IMR-90 (cell line): ENCODE measurements at regions not wholly inside any gene's neighbourhood (a gene's known extent, or its start where the extent isn't known, plus 50 kb on each side); places are given as distances from the start of the nearest gene placed in this dataset.

Source experiments
- ATAC-seq: fragments of 200-7000 bp; cut with Tn5 transposase; 2 replicates; pipeline ENCODE4 v1.9.1; 2020; ENCODE audit warnings: low read depth, mild to moderate bottlenecking, moderate library complexity
- BruUV-seq: library from RNA; stranded (reverse); fragments of 400-500 nt; replicated peaks from 2 replicates; lab custom pipeline; 2021; lab: Mats Ljungman, UMichigan
- CTCF ChIA-PET: fragments of 300-600 bp; formaldehyde crosslinking; extraction: SDS; loops from one replicate; lab custom pipeline; 2021; ENCODE audit warnings: antibody characterized with exemption; lab: Yijun Ruan, JAX
- POLR2A ChIA-PET: fragments of 300-600 bp; sonication (Branson Sonifier 250); formaldehyde crosslinking; loops from one replicate; lab custom pipeline; 2022; ENCODE audit warnings: antibody characterized with exemption; ENCODE audit not compliant: unreplicated experiment; lab: Charles Lee
- DNase-seq: peaks from one replicate; pipeline ENCODE4 v3.0.0; 2013
- H2AFZ ChIP-seq: replicated peaks from 2 replicates; pipeline ENCODE3; 2013; ENCODE audit warnings: low read length, mild to moderate bottlenecking; ENCODE audit not compliant: poor library complexity
- H2AK5ac ChIP-seq: 2 replicates; pipeline ENCODE4 v1.6.1; 2013; ENCODE audit warnings: low read depth, low read length, inconsistent platforms
- H2AK9ac ChIP-seq: replicated peaks from 2 replicates; pipeline ENCODE3; 2013; ENCODE audit warnings: mild to moderate bottlenecking, low read depth, low read length, moderate library complexity; ENCODE audit not compliant: poor library complexity
- H2BK120ac ChIP-seq: 2 replicates; pipeline ENCODE4 v1.6.1; 2013; ENCODE audit warnings: low read depth, low read length, inconsistent platforms
- H2BK15ac ChIP-seq: 3 replicates; pipeline ENCODE4 v1.6.1; 2013; ENCODE audit warnings: low read depth, low read length, inconsistent platforms
- H2BK20ac ChIP-seq: 2 replicates; pipeline ENCODE4 v1.6.1; 2013; ENCODE audit warnings: low read depth, mild to moderate bottlenecking, inconsistent platforms, low read length, moderate library complexity
- H2BK5ac ChIP-seq: 2 replicates; pipeline ENCODE4 v1.6.1; 2013; ENCODE audit warnings: mild to moderate bottlenecking, low read depth, low read length, inconsistent platforms; ENCODE audit not compliant: poor library complexity, severe bottlenecking
- H3K14ac ChIP-seq: replicated peaks from 2 replicates; pipeline ENCODE4 v1.6.1; 2013; ENCODE audit warnings: low read depth, low read length, inconsistent platforms
- H3K18ac ChIP-seq: 2 replicates; pipeline ENCODE4 v1.6.1; 2013; ENCODE audit warnings: low read depth, low read length, control low read depth
- H3K23ac ChIP-seq: 2 replicates; pipeline ENCODE4 v1.6.1; 2013; ENCODE audit warnings: low read depth, low read length, inconsistent platforms
- H3K27ac ChIP-seq: 2 replicates; pipeline ENCODE4 v1.5.1; 2013; ENCODE audit warnings: mild to moderate bottlenecking, control low read depth, low read length; ENCODE audit not compliant: insufficient read depth
- H3K27me3 ChIP-seq: 2 replicates; pipeline ENCODE4 v1.6.1; 2013; ENCODE audit warnings: low read length; ENCODE audit not compliant: control insufficient read depth, insufficient read depth
- H3K36me3 ChIP-seq: 2 replicates; pipeline ENCODE4 v1.6.1; 2013; ENCODE audit warnings: low read length, mixed read lengths; ENCODE audit not compliant: control insufficient read depth, insufficient read depth
- H3K4ac ChIP-seq: 2 replicates; pipeline ENCODE4 v1.6.1; 2013; ENCODE audit warnings: low read depth, low read length, inconsistent platforms
- H3K4me1 ChIP-seq: 2 replicates; pipeline ENCODE4 v1.6.1; 2013; ENCODE audit warnings: low read length, mixed read lengths; ENCODE audit not compliant: control insufficient read depth, insufficient read depth
- H3K4me2 ChIP-seq: 2 replicates; pipeline ENCODE4 v1.6.1; 2013; ENCODE audit warnings: low read depth, mild to moderate bottlenecking, control low read depth, low read length, moderate library complexity
- H3K4me3 ChIP-seq: 2 replicates; pipeline ENCODE4 v1.5.1; 2013; ENCODE audit warnings: low read depth, mild to moderate bottlenecking, control low read depth, low read length, moderate library complexity; ENCODE audit not compliant: insufficient read depth
- H3K56ac ChIP-seq: 2 replicates; pipeline ENCODE4 v1.6.1; 2013; ENCODE audit warnings: low read length, inconsistent platforms; ENCODE audit not compliant: insufficient read depth; ENCODE audit errors: extremely low read depth
- H3K79me1 ChIP-seq, 2 experiments: 2 replicates each; pipeline ENCODE4 v1.6.1; 2013; ENCODE audit warnings: low read length in 2 of 2, inconsistent platforms in 1 of 2, low read depth in 1 of 2
- H3K9ac ChIP-seq: 2 replicates; pipeline ENCODE4 v1.6.1; 2013; ENCODE audit warnings: low read depth, low read length, control low read depth
- H3K9me1 ChIP-seq: 2 replicates; pipeline ENCODE4 v1.6.1; 2013; ENCODE audit warnings: low read length, inconsistent platforms; ENCODE audit not compliant: insufficient read depth
- H3K9me3 ChIP-seq: 2 replicates; pipeline ENCODE4 v1.6.1; 2013; ENCODE audit warnings: low read length; ENCODE audit not compliant: control insufficient read depth, insufficient read depth
- H4K20me1 ChIP-seq: 2 replicates; pipeline ENCODE4 v1.6.1; 2013; ENCODE audit warnings: low read length, inconsistent platforms; ENCODE audit not compliant: insufficient read depth
- H4K5ac ChIP-seq: 2 replicates; pipeline ENCODE4 v1.6.1; 2013; ENCODE audit warnings: mild to moderate bottlenecking, low read depth, low read length, control low read depth
- H4K8ac ChIP-seq, 2 experiments: 2 replicates each; pipeline ENCODE4 v1.6.1; 2013; ENCODE audit warnings: low read depth in 2 of 2, low read length in 2 of 2, control low read depth in 1 of 2, inconsistent platforms in 1 of 2
- H4K91ac ChIP-seq: 2 replicates; pipeline ENCODE4 v1.6.1; 2013; ENCODE audit warnings: low read depth, low read length, inconsistent platforms; ENCODE audit not compliant: insufficient read depth
- BHLHE40 ChIP-seq: fragments of 150-350 bp; IDR thresholded peaks from 2 replicates; pipeline ENCODE4 v1.6.1; 2016; ENCODE audit warnings: mild to moderate bottlenecking, low read depth, low read length
- POLR2A ChIP-seq: IDR thresholded peaks from 2 replicates; pipeline ENCODE4 v1.6.1; 2012; ENCODE audit warnings: mild to moderate bottlenecking, low read depth, low read length
- RCOR1 ChIP-seq: IDR thresholded peaks from 2 replicates; pipeline ENCODE4 v1.6.1; 2012; ENCODE audit warnings: mild to moderate bottlenecking, low read length, improper control_type of control experiment; ENCODE audit not compliant: insufficient replicate concordance
- SMC3 ChIP-seq: fragments of 150-350 bp; IDR thresholded peaks from 2 replicates; pipeline ENCODE4 v1.6.1; 2016; ENCODE audit warnings: low read depth, mild to moderate bottlenecking, antibody characterized with exemption, low read length, moderate library complexity
- WGBS, 2 experiments: methylation state at CpG; one replicate each; pipeline versions ENCODE4 v1.1.5 to v1.1.7; 2013; ENCODE audit warnings: missing lambda C conversion rate in 2 of 2; ENCODE audit not compliant: insufficient read length in 1 of 2; ENCODE audit errors: extremely low coverage in 2 of 2; 5-methylcytosine and 5-hydroxymethylcytosine counted together
- dilution Hi-C: fragments of 300-500 bp; cut with HindIII; formaldehyde crosslinking; loops from one replicate; pipeline ENCODE4 v1.14.3; 2018; ENCODE audit warnings: low sequenced_read_pairs; ENCODE audit not compliant: unreplicated experiment
- in situ Hi-C: fragments of 300-500 bp; cut with MboI; formaldehyde crosslinking; loops from 3 replicates; pipeline ENCODE4 v1.14.3; 2019; ENCODE audit warnings: low sequenced_read_pairs, inconsistent platforms, mixed read lengths
- intact Hi-C: fragments of 100-400 bp; cut with micrococcal nuclease; formaldehyde crosslinking; loops from 2 replicates; pipeline ENCODE4 v1.10.0; 2022
- TF ChIP-seq, protein P1 (sequence below): fragments of 150-350 bp; IDR thresholded peaks from 2 replicates; pipeline ENCODE4 v1.6.1; 2016; ENCODE audit warnings: low read depth, mild to moderate bottlenecking, low read length, moderate library complexity, borderline replicate concordance

DNA sequence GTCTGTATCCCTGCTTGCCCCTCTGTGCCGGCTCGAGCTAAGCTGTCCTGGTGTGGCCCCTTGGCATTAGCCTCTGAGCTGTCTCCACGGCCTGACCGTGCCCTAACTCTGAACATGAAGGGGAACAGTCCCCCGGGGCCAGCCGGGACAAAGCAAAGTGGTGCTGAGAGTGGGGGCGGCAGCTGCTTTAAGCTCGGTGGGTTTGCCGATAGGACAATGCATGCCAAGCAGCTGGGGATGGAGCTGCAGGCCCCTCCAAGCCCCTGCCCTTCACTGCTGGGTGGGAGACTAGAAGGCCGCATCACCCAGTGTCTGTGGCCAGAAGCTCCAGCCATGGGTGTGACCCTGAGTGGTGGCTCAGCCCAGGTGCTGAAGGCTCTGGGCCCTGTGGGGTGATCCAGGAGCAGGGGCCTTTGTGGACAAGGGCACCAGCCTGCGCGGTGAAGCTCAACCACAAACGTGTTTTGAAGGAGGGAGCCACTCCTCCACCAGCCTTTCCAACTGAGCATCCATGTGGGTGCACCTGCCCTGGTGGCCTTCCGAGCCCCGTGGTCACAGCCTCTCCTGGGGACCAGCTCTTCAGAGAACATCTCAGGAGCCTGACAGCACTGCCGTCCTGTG lies 242.5 kb downstream of the ERMARD start:
- no peak overlapping the region for H2BK120ac ChIP-seq
- H3K36me3 ChIP-seq = no peaks in the 10 kb centered on the region
- H2AK5ac ChIP-seq = no peak overlapping the region
- no peaks in the 10 kb centered on the region for H3K79me1 ChIP-seq
- intact Hi-C loops = no loop called here
- no TSS peak for BruUV-seq
- H3K9me3 ChIP-seq = peaks cover 40% of the 10 kb centered on the region
- no peak overlapping the region for H3K23ac ChIP-seq
- H3K18ac ChIP-seq = no peak overlapping the region
- H2AFZ ChIP-seq = no peak overlapping the region
- no peaks in the 10 kb centered on the region for H3K9me1 ChIP-seq
- no peak overlapping the region for H4K5ac ChIP-seq
- no peak overlapping the region for H3K14ac ChIP-seq
- TF ChIP-seq SMC3 (no peak), BHLHE40 (no peak), RCOR1 (no peak), POLR2A (no peak)
- TF ChIP-seq, protein P1, sequence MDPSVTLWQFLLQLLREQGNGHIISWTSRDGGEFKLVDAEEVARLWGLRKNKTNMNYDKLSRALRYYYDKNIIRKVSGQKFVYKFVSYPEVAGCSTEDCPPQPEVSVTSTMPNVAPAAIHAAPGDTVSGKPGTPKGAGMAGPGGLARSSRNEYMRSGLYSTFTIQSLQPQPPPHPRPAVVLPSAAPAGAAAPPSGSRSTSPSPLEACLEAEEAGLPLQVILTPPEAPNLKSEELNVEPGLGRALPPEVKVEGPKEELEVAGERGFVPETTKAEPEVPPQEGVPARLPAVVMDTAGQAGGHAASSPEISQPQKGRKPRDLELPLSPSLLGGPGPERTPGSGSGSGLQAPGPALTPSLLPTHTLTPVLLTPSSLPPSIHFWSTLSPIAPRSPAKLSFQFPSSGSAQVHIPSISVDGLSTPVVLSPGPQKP = no peak
- no peaks in the 10 kb centered on the region for H3K4me1 ChIP-seq
- H3K27me3 ChIP-seq = no peaks in the 10 kb centered on the region
- H2AK9ac ChIP-seq = no peak overlapping the region
- in situ Hi-C loops = no loop called here
- CTCF ChIA-PET = no interaction called here
- ATAC-seq (no peak), DNase-seq (no peak)
- no peak overlapping the region for H3K27ac ChIP-seq
- H2BK5ac ChIP-seq = no peak overlapping the region
- no peak overlapping the region for H2BK15ac ChIP-seq
- no peak overlapping the region for H3K9ac ChIP-seq
- dilution Hi-C loops = no loop called here
- no peak overlapping the region for H3K56ac ChIP-seq
- H3K4me2 ChIP-seq = no peak overlapping the region
- no peaks in the 10 kb centered on the region for H4K20me1 ChIP-seq
- no peak overlapping the region for H3K4me3 ChIP-seq
- 82% methylated on average over 14 of the region's 16 CpGs; no CpG with 5 or more reads in 1 of the 2 experiments for WGBS, 2 experiments
- no peak overlapping the region for H4K8ac ChIP-seq
- no peak overlapping the region for H3K4ac ChIP-seq
- no peak overlapping the region for H4K91ac ChIP-seq
- no peak overlapping the region for H2BK20ac ChIP-seq
- POLR2A ChIA-PET = no interaction called here
